Testis (tissue), 2 donors: ENCODE measurements at regions not wholly inside any gene's neighbourhood (a gene's known extent, or its start where the extent isn't known, plus 50 kb on each side); places are given as distances from the start of the nearest gene placed in this dataset.

Source experiments
- DNase-seq: peaks from one replicate; pipeline ENCODE4 v3.0.0-alpha.2; 2019
- H3K27ac ChIP-seq, 2 donors: fragments of 200-600 bp; sonication (generic); one replicate each; pipeline ENCODE4 v1.5.1; 2019
- H3K27me3 ChIP-seq: fragments of 200-600 bp; sonication (generic); one replicate; pipeline ENCODE4 v1.5.1; 2019
- H3K36me3 ChIP-seq: fragments of 200-600 bp; sonication (generic); one replicate; pipeline ENCODE4 v1.5.1; 2017; ENCODE audit warnings: low read depth; ENCODE audit errors: missing control alignments
- H3K4me1 ChIP-seq: fragments of 200-600 bp; sonication (generic); one replicate; pipeline ENCODE4 v1.5.1; 2019
- H3K4me3 ChIP-seq, 2 donors: fragments of 200-600 bp; sonication (generic); one replicate each; pipeline ENCODE4 v1.5.1; 2017 to 2019
- H3K9me3 ChIP-seq: fragments of 200-600 bp; sonication (generic); one replicate; pipeline ENCODE4 v1.5.1; 2017
- CTCF ChIP-seq, 3 experiments: fragments of 450-650 bp in 2 of 3; fragments of 200-600 bp in 1 of 3; sonication (generic) in 1 of 3; IDR thresholded peaks; one replicate each; pipeline ENCODE4 v1.5.1; 2016 to 2019; ENCODE audit warnings: antibody characterized with exemption in 3 of 3, mild to moderate bottlenecking in 2 of 3, moderate library complexity in 1 of 3
- POLR2A ChIP-seq: fragments of 450-650 bp; IDR thresholded peaks from one replicate; pipeline ENCODE4 v1.6.1; 2017; ENCODE audit warnings: antibody characterized with exemption, mild to moderate bottlenecking, moderate library complexity
- WGBS, 2 donors: methylation state at CpG; one replicate each; pipeline ENCODE4 v1.1.5; 2018; 5-methylcytosine and 5-hydroxymethylcytosine counted together
- intact Hi-C: fragments of 100-400 bp; cut with DNase I; formaldehyde crosslinking; loops from one replicate; pipeline ENCODE4 v1.15.1; 2023; ENCODE audit warnings: low total_unique reads

- 95% methylated on average over 8 of the region's 8 CpGs for WGBS, 2 donors
- no peaks in the 10 kb centered on the region for H3K36me3 ChIP-seq
- intact Hi-C loops = no loop called here
- DNase-seq = no peak
- H3K9me3 ChIP-seq = no peaks in the 10 kb centered on the region
- H3K27ac ChIP-seq = no peak overlapping the region
- no peaks in the 10 kb centered on the region for H3K27me3 ChIP-seq
- TF ChIP-seq CTCF (IDR thresholded peaks at IDR 0.05) (no peak), POLR2A (no peak)
- no peak overlapping the region for H3K4me3 ChIP-seq
- no peaks in the 10 kb centered on the region for H3K4me1 ChIP-seq
Measured at GRCh38 chr14:100474196-100474595, 113.0 kb downstream of the BEGAIN start.

DNA sequence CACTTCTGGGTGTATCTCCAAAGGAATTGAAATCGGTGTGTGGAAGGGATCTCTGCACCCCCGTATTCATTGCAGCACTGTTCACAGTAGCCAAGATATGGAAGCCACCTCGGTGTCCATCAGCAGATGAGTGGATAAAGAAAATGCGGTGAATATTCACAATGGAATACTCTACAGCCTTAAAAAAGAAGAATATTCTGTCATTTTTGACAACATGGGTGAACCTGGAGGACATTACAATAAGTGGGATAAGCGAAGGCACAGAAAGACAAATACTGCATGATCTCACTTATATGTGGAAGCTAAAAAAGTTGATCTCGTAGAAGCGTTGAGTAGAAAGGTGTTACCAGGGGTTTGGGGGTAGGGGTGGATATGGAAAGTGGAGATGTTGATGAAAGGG is 111.9 kb downstream of the BEGAIN start:
- 94% methylated on average over 7 of the region's 7 CpGs for WGBS, 2 donors

DNA sequence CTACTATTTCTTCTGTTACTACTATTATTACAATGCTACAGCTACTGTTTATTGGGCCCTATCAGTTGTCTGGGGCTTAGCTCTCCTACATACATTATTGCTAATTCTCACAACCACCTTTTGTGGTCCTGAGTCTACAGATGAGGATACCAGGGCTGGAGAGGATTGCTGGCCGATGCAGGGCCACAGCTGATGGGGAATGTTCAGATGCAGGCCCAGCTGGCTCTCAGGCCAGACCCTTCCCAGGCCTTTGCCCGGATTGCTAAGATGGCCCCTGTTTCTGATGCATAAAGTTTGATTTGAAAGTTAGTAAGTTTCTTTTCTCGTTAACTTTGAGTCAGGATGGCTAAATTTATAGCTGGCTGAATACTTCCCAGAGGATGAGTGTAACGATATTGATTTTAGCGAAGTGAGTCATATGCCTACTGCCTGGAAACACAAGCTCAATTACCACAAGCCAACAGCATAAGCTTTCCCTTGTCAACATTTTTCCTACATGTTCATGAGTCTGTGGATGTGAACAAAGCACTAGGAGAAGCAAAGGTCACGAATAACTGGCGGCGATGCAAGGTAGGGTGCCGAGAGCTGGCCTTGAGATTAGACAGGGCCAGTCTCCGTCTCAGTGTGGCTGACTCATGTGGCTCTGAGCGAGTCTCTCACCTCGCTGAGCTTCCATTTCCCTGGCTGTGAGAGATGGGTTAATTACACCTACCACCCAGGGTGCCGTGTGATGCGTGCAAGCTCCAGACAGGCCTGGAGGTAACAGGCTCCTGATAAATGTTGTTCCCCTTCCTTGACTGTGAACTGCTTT is 111.0 kb downstream of the BEGAIN start:
- no peaks in the 10 kb centered on the region for H3K36me3 ChIP-seq
- no peak overlapping the region for H3K4me3 ChIP-seq
- intact Hi-C loops = no loop called here
- no peaks in the 10 kb centered on the region for H3K9me3 ChIP-seq
- no peak overlapping the region for H3K27ac ChIP-seq
- 90% methylated on average over 12 to 14 of the region's 14 CpGs for WGBS, 2 donors
- H3K27me3 ChIP-seq = no peaks in the 10 kb centered on the region
- DNase-seq = no peak
- no peaks in the 10 kb centered on the region for H3K4me1 ChIP-seq
- TF ChIP-seq CTCF (IDR thresholded peaks at IDR 0.05) (no peak), POLR2A (no peak)

More for the DNA sequence above, 111.9 kb downstream of the BEGAIN start:
- H3K4me1 ChIP-seq = no peaks in the 10 kb centered on the region
- no peak overlapping the region for H3K27ac ChIP-seq
- intact Hi-C loops = no loop called here
- no peaks in the 10 kb centered on the region for H3K36me3 ChIP-seq
- no peak overlapping the region for H3K4me3 ChIP-seq
- TF ChIP-seq CTCF (IDR thresholded peaks at IDR 0.05) = no peak
- no peak for TF ChIP-seq POLR2A
- H3K27me3 ChIP-seq = no peaks in the 10 kb centered on the region
- no peak for DNase-seq
- H3K9me3 ChIP-seq = no peaks in the 10 kb centered on the region

GRCh38 chr14:100484531-100485267 is 102.5 kb downstream of the BEGAIN start:
- TF ChIP-seq POLR2A = no peak
- no peak for TF ChIP-seq CTCF (IDR thresholded peaks at IDR 0.05)
- no peak overlapping the region for H3K27ac ChIP-seq
- H3K9me3 ChIP-seq = no peaks in the 10 kb centered on the region
- no peak for DNase-seq
- H3K4me3 ChIP-seq = no peak overlapping the region
- 96 to 100% methylated on average over 4 of the region's 4 CpGs for WGBS, 2 donors
- no peaks in the 10 kb centered on the region for H3K27me3 ChIP-seq
- intact Hi-C loops = no loop called here
- H3K4me1 ChIP-seq = no peaks in the 10 kb centered on the region
- H3K36me3 ChIP-seq = no peaks in the 10 kb centered on the region
